ENCODE measurements at regions not wholly inside any gene's neighbourhood (a gene's known extent, or its start where the extent isn't known, plus 50 kb on each side); places are given as distances from the start of the nearest gene placed in this dataset.

DNA sequence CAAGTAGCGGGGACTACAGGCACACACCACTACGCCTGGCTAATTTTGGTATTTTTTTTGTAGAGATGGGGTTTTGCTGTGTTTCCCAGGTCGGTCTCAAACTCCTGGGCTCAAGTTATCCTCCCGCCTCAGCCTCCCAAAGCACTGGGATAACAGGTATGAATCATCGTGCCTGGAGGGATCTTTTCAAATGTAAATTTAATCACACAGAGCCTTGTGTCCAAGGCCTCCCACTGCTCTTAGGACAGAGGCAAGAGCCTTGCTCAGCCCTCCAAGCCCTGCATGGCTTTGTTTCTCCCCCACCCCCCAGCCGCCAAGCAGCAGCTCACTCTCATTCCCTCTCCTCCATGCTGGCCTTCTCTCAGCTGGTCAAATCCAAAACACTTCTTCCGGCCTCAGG lies 75.3 kb upstream of the CREB3L1 start:
- Histone ChIP-seq H3K36me3 (ENCODE audit: low read depth) (no peaks in the 10 kb centered on the region), H3K27ac (ENCODE audit: poor library complexity, severe bottlenecking) (no peak overlapping the region), H3K9me3 (ENCODE audit: severe bottlenecking) (no peaks in the 10 kb centered on the region), H3K4me1 (ENCODE audit: insufficient read depth, poor library complexity, severe bottlenecking) (no peaks in the 10 kb centered on the region), H3K4me3 (ENCODE audit: severe bottlenecking) (no peak overlapping the region), H3K27me3 (ENCODE audit: insufficient read depth, poor library complexity, severe bottlenecking) (no peaks in the 10 kb centered on the region)
- DNase-seq (ENCODE audit: low spot score) (no peak), ATAC-seq (ENCODE audit: low read depth) (0 out of 3 replicates have a peak, but pooled peaks have one; percentile 14)
- TF ChIP-seq, protein P1, sequence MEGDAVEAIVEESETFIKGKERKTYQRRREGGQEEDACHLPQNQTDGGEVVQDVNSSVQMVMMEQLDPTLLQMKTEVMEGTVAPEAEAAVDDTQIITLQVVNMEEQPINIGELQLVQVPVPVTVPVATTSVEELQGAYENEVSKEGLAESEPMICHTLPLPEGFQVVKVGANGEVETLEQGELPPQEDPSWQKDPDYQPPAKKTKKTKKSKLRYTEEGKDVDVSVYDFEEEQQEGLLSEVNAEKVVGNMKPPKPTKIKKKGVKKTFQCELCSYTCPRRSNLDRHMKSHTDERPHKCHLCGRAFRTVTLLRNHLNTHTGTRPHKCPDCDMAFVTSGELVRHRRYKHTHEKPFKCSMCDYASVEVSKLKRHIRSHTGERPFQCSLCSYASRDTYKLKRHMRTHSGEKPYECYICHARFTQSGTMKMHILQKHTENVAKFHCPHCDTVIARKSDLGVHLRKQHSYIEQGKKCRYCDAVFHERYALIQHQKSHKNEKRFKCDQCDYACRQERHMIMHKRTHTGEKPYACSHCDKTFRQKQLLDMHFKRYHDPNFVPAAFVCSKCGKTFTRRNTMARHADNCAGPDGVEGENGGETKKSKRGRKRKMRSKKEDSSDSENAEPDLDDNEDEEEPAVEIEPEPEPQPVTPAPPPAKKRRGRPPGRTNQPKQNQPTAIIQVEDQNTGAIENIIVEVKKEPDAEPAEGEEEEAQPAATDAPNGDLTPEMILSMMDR (IDR thresholded peaks at IDR 0.05; ENCODE audit: poor library complexity, severe bottlenecking): no peak

GRCh38 chr11:46200537-46201281 lies 76.8 kb upstream of the CREB3L1 start:
- peak; percentile 82 for ATAC-seq (ENCODE audit: low read depth)
- H3K27ac ChIP-seq (ENCODE audit: poor library complexity, severe bottlenecking): no peak overlapping the region

GRCh38 chr11:46198245-46199240 lies 77.3 kb upstream of the PHF21A start:
- H3K9me3 ChIP-seq (ENCODE audit: severe bottlenecking): no peaks in the 10 kb centered on the region
- DNase-seq (ENCODE audit: low spot score) (no peak), ATAC-seq (ENCODE audit: low read depth) (no peak)
- no peaks in the 10 kb centered on the region for H3K4me1 ChIP-seq (ENCODE audit: insufficient read depth, poor library complexity, severe bottlenecking)
- no peaks in the 10 kb centered on the region for H3K27me3 ChIP-seq (ENCODE audit: insufficient read depth, poor library complexity, severe bottlenecking)
- no peak overlapping the region for H3K27ac ChIP-seq (ENCODE audit: poor library complexity, severe bottlenecking)
- TF ChIP-seq, protein P1 (IDR thresholded peaks at IDR 0.05; ENCODE audit: poor library complexity, severe bottlenecking): no peak
- H3K4me3 ChIP-seq (ENCODE audit: severe bottlenecking): no peak overlapping the region
- H3K36me3 ChIP-seq (ENCODE audit: low read depth): no peaks in the 10 kb centered on the region

More at GRCh38 chr11:46200537-46201281, 76.8 kb upstream of the CREB3L1 start:
- no peak for DNase-seq (ENCODE audit: low spot score)
- Histone ChIP-seq H3K4me1 (ENCODE audit: insufficient read depth, poor library complexity, severe bottlenecking) (no peaks in the 10 kb centered on the region), H3K4me3 (ENCODE audit: severe bottlenecking) (no peak overlapping the region), H3K27me3 (ENCODE audit: insufficient read depth, poor library complexity, severe bottlenecking) (no peaks in the 10 kb centered on the region), H3K36me3 (ENCODE audit: low read depth) (no peaks in the 10 kb centered on the region), H3K9me3 (ENCODE audit: severe bottlenecking) (no peaks in the 10 kb centered on the region)
- TF ChIP-seq, protein P1 (IDR thresholded peaks at IDR 0.05; ENCODE audit: poor library complexity, severe bottlenecking): no peak

- ATAC-seq (ENCODE audit: low read depth) (no peak), DNase-seq (ENCODE audit: low spot score) (no peak)
- Histone ChIP-seq H3K27me3 (ENCODE audit: insufficient read depth, poor library complexity, severe bottlenecking) (no peaks in the 10 kb centered on the region), H3K27ac (ENCODE audit: poor library complexity, severe bottlenecking) (no peak overlapping the region), H3K36me3 (ENCODE audit: low read depth) (no peaks in the 10 kb centered on the region), H3K9me3 (ENCODE audit: severe bottlenecking) (no peaks in the 10 kb centered on the region), H3K4me1 (ENCODE audit: insufficient read depth, poor library complexity, severe bottlenecking) (no peaks in the 10 kb centered on the region), H3K4me3 (ENCODE audit: severe bottlenecking) (no peak overlapping the region)
- TF ChIP-seq, protein P1 (IDR thresholded peaks at IDR 0.05; ENCODE audit: poor library complexity, severe bottlenecking): no peak
These were observed 76.2 kb upstream of the PHF21A start for GRCh38 chr11:46197421-46197820.

Data from RWPE2 (cell line).